Muscle of leg (tissue), 3 donors: ENCODE measurements at regions not wholly inside any gene's neighbourhood (a gene's known extent, or its start where the extent isn't known, plus 50 kb on each side); places are given as distances from the start of the nearest gene placed in this dataset.

ENCODE experiments used
- DNase-seq: peaks from one replicate; pipeline ENCODE4 v3.0.0; 2013
- H3K27ac ChIP-seq: one replicate; pipeline ENCODE4 v1.5.1; 2013; ENCODE audit warnings: mild to moderate bottlenecking, low read length, control low read depth
- H3K27me3 ChIP-seq: one replicate; pipeline ENCODE4 v1.6.1; 2013; ENCODE audit warnings: low read length; ENCODE audit not compliant: control insufficient read depth, insufficient read depth
- H3K36me3 ChIP-seq: one replicate; pipeline ENCODE4 v1.6.1; 2013; ENCODE audit warnings: low read length; ENCODE audit not compliant: control insufficient read depth, insufficient read depth
- H3K4me1 ChIP-seq: one replicate; pipeline ENCODE4 v1.6.1; 2013; ENCODE audit warnings: low read length; ENCODE audit not compliant: control insufficient read depth, insufficient read depth
- H3K4me3 ChIP-seq: one replicate; pipeline ENCODE4 v1.5.1; 2013; ENCODE audit warnings: low read length, control low read depth
- H3K9me3 ChIP-seq: replicated peaks from 2 replicates; pipeline ENCODE4 v1.6.1; 2013; ENCODE audit warnings: low read depth, low read length; ENCODE audit not compliant: control insufficient read depth
- WGBS: methylation state at CpG from one replicate; pipeline ENCODE4 v1.1.5; 2013; ENCODE audit warnings: missing lambda C conversion rate; ENCODE audit not compliant: insufficient coverage; 5-methylcytosine and 5-hydroxymethylcytosine counted together

DNA sequence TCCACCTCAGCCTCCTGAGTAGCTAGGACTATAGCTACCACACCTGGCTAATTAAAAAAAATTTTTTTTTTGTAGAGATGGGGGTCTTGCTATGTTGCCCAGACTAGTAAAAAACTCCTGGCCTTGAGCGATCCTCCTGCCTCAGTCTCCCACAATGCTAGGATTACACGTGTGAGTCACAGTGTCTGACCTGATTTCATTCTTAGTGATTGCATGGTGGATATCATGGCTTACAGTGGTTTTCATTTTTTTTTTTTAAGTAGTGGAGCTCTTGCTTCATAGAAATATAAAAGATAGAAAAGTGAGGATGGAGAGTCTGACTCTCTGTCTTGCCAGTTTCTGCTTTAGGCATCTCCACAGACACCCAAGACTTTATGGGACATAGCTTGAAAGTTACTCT is 83.6 kb downstream of the CDC42EP3 start:
- no peak overlapping the region for H3K4me3 ChIP-seq
- H3K27me3 ChIP-seq, result no peaks in the 10 kb centered on the region
- DNase-seq, result no peak
- no peaks in the 10 kb centered on the region for H3K36me3 ChIP-seq
- peaks cover 20% of the 10 kb centered on the region for H3K4me1 ChIP-seq
- no peaks in the 10 kb centered on the region for H3K9me3 ChIP-seq
- 100% methylated on average over 1 of the region's 2 CpGs for WGBS
- no peak overlapping the region for H3K27ac ChIP-seq

GRCh38 chr2:37588316-37588777 is 83.1 kb downstream of the CDC42EP3 start:
- H3K4me1 ChIP-seq, result peaks cover 18% of the 10 kb centered on the region
- no peak for DNase-seq
- WGBS, result 81% methylated on average over 4 of the region's 6 CpGs
- H3K9me3 ChIP-seq, result no peaks in the 10 kb centered on the region
- H3K36me3 ChIP-seq, result no peaks in the 10 kb centered on the region
- no peak overlapping the region for H3K27ac ChIP-seq
- no peaks in the 10 kb centered on the region for H3K27me3 ChIP-seq
- no peak overlapping the region for H3K4me3 ChIP-seq

DNA sequence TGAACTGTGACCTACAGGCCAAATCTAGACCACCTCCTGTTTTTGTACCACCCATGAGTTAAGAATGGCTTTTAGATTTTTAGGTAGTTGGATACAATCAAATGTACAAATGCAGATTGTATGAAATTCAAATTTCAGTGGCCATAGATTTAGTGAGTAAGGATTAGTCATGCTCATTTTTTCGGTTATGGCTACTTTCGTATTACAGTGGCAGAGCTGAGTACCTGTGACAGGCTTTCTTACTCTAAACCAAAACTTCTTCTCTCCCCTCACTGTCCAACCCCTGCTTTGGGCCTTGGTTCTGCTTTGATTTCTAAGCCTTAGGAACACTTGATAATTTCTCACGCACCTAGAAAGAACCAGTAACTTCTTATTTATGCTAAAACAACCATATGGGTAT is 82.1 kb downstream of the CDC42EP3 start:
- peaks cover 16% of the 10 kb centered on the region for H3K4me1 ChIP-seq
- 80% methylated on average over 2 of the region's 3 CpGs for WGBS

GRCh38 chr2:37590119-37590571 is 81.3 kb downstream of the CDC42EP3 start:
- H3K36me3 ChIP-seq, result no peaks in the 10 kb centered on the region
- H3K4me1 ChIP-seq, result peaks cover 15% of the 10 kb centered on the region
- 67% methylated on average over 1 of the region's 3 CpGs for WGBS
- no peaks in the 10 kb centered on the region for H3K27me3 ChIP-seq
- no peak for DNase-seq
- peaks cover 8% of the 10 kb centered on the region for H3K9me3 ChIP-seq
- no peak overlapping the region for H3K4me3 ChIP-seq
- no peak overlapping the region for H3K27ac ChIP-seq

More for the DNA sequence above, 82.1 kb downstream of the CDC42EP3 start:
- no peak overlapping the region for H3K27ac ChIP-seq
- no peaks in the 10 kb centered on the region for H3K27me3 ChIP-seq
- no peaks in the 10 kb centered on the region for H3K36me3 ChIP-seq
- peaks cover 6% of the 10 kb centered on the region for H3K9me3 ChIP-seq
- DNase-seq, result no peak
- H3K4me3 ChIP-seq, result no peak overlapping the region
